ENCODE measurements at regions not wholly inside any gene's neighbourhood (a gene's known extent, or its start where the extent isn't known, plus 50 kb on each side); places are given as distances from the start of the nearest gene placed in this dataset.

- DNase-seq (ENCODE audit: low read depth) (peak; percentile 63), FAIRE-seq (no peak)
- Histone ChIP-seq H3K27me3 (ENCODE audit: control insufficient read depth, insufficient read depth, low read length) (no peaks in the 10 kb centered on the region), H3K4me3 (ENCODE audit: low read depth, low read length) (no peak overlapping the region), H3K36me3 (ENCODE audit: control insufficient read depth, insufficient read depth, low read length) (no peaks in the 10 kb centered on the region)
- TF ChIP-seq CTCF (IDR thresholded peaks at IDR 0.05; ENCODE audit: insufficient read depth, low read length, severe bottlenecking), result no peak
These were observed 470.2 kb upstream of the AGTR1 start for GRCh38 chr3:148227534-148227933.

- FAIRE-seq, result no peak
- H3K4me3 ChIP-seq (ENCODE audit: low read depth, low read length), result no peak overlapping the region
These were observed 468.6 kb upstream of the AGTR1 start for GRCh38 chr3:148229107-148229506.

GRCh38 chr3:148230473-148230872 lies 467.2 kb upstream of the AGTR1 start:
- Histone ChIP-seq H3K36me3 (ENCODE audit: control insufficient read depth, insufficient read depth, low read length) (no peaks in the 10 kb centered on the region), H3K4me3 (ENCODE audit: low read depth, low read length) (no peak overlapping the region), H3K27me3 (ENCODE audit: control insufficient read depth, insufficient read depth, low read length) (no peaks in the 10 kb centered on the region)
- no peak for FAIRE-seq
- DNase-seq (ENCODE audit: low read depth), result peak; percentile 24
- no peak for TF ChIP-seq CTCF (IDR thresholded peaks at IDR 0.05; ENCODE audit: insufficient read depth, low read length, severe bottlenecking)

More at GRCh38 chr3:148229107-148229506, 468.6 kb upstream of the AGTR1 start:
- no peak for TF ChIP-seq CTCF (IDR thresholded peaks at IDR 0.05; ENCODE audit: insufficient read depth, low read length, severe bottlenecking)
- no peaks in the 10 kb centered on the region for H3K36me3 ChIP-seq (ENCODE audit: control insufficient read depth, insufficient read depth, low read length)
- H3K27me3 ChIP-seq (ENCODE audit: control insufficient read depth, insufficient read depth, low read length), result no peaks in the 10 kb centered on the region
- no peak for DNase-seq (ENCODE audit: low read depth)

- no peak for TF ChIP-seq CTCF (IDR thresholded peaks at IDR 0.05; ENCODE audit: insufficient read depth, low read length, severe bottlenecking)
- DNase-seq (ENCODE audit: low read depth) (no peak), FAIRE-seq (no peak)
- H3K4me3 ChIP-seq (ENCODE audit: low read depth, low read length), result no peak overlapping the region
- H3K36me3 ChIP-seq (ENCODE audit: control insufficient read depth, insufficient read depth, low read length), result no peaks in the 10 kb centered on the region
- no peaks in the 10 kb centered on the region for H3K27me3 ChIP-seq (ENCODE audit: control insufficient read depth, insufficient read depth, low read length)
These were observed 465.3 kb upstream of the AGTR1 start for GRCh38 chr3:148232389-148232788.

GRCh38 chr3:148233403-148233802 lies 464.3 kb upstream of the AGTR1 start:
- no peak for FAIRE-seq

More at GRCh38 chr3:148233403-148233802, 464.3 kb upstream of the AGTR1 start:
- no peak overlapping the region for H3K4me3 ChIP-seq (ENCODE audit: low read depth, low read length)
- no peaks in the 10 kb centered on the region for H3K27me3 ChIP-seq (ENCODE audit: control insufficient read depth, insufficient read depth, low read length)
- TF ChIP-seq CTCF (IDR thresholded peaks at IDR 0.05; ENCODE audit: insufficient read depth, low read length, severe bottlenecking), result no peak
- DNase-seq (ENCODE audit: low read depth), result peak; percentile 6
- no peaks in the 10 kb centered on the region for H3K36me3 ChIP-seq (ENCODE audit: control insufficient read depth, insufficient read depth, low read length)
